GM19023 (cell line): ENCODE measurements at regions not wholly inside any gene's neighbourhood (a gene's known extent, or its start where the extent isn't known, plus 50 kb on each side); places are given as distances from the start of the nearest gene placed in this dataset.
"Not testable (repeated sequence)": the region's sequence is repeated elsewhere in the genome, so short reads cannot be mapped to it uniquely, and the experiment has no call there.

Experiments
- ATAC-seq: cut with Tn5 transposase; IDR thresholded peaks from one replicate; pipeline ENCODE4 v1.9.1; 2021; ENCODE audit warnings: mild to moderate bottlenecking, moderate library complexity; ENCODE audit not compliant: unreplicated experiment

GRCh38 chr14:58875613-58876012 is 237.9 kb downstream of the DACT1 start:
- no peak for ATAC-seq

GRCh38 chr14:58876608-58877007 is 238.8 kb downstream of the DACT1 start:
- ATAC-seq = no peak

GRCh38 chr14:58878439-58879139 is 240.8 kb downstream of the DACT1 start:
- ATAC-seq = no peak

- ATAC-seq = no peak
These were observed 243.7 kb downstream of the DACT1 start for GRCh38 chr14:58881433-58881832.

- no peak for ATAC-seq
These were observed 244.8 kb downstream of the DACT1 start for GRCh38 chr14:58882577-58883018.

GRCh38 chr14:58884442-58884841 is 246.7 kb downstream of the DACT1 start:
- ATAC-seq = no peak

GRCh38 chr14:58887931-58888330 is 250.2 kb downstream of the DACT1 start:
- no peak for ATAC-seq

GRCh38 chr14:58898655-58899316 is 261.0 kb downstream of the DACT1 start:
- ATAC-seq = no peak

- ATAC-seq = no peak
These were observed 261.6 kb downstream of the DACT1 start for GRCh38 chr14:58899317-58899713.

GRCh38 chr14:58901826-58902225 is 264.1 kb downstream of the DACT1 start:
- no peak for ATAC-seq

- no peak for ATAC-seq
These were observed 267.0 kb downstream of the DACT1 start for GRCh38 chr14:58904776-58905175.

GRCh38 chr14:58907803-58908202 is 270.0 kb downstream of the DACT1 start:
- no peak for ATAC-seq

- no peak for ATAC-seq
These were observed 274.5 kb downstream of the DACT1 start for GRCh38 chr14:58912287-58912686.

GRCh38 chr14:58912799-58913432 is 275.2 kb downstream of the DACT1 start:
- ATAC-seq = no peak

- ATAC-seq = no peak
These were observed 274.1 kb upstream of the DAAM1 start for GRCh38 chr14:58914279-58914855.

- ATAC-seq = no peak
These were observed 272.8 kb upstream of the DAAM1 start for GRCh38 chr14:58915646-58916045.

- ATAC-seq = no peak
These were observed 270.3 kb upstream of the DAAM1 start for GRCh38 chr14:58918066-58918738.

- ATAC-seq = no peak
These were observed 269.2 kb upstream of the DAAM1 start for GRCh38 chr14:58919217-58919616.

GRCh38 chr14:58920230-58920629 is 268.2 kb upstream of the DAAM1 start:
- ATAC-seq = no peak

- ATAC-seq = not testable (repeated sequence)
These were observed 266.1 kb upstream of the DAAM1 start for GRCh38 chr14:58922201-58922940.
